ENCODE measurements at regions not wholly inside any gene's neighbourhood (a gene's known extent, or its start where the extent isn't known, plus 50 kb on each side); places are given as distances from the start of the nearest gene placed in this dataset.
"Not testable (repeated sequence)": the region's sequence is repeated elsewhere in the genome, so short reads cannot be mapped to it uniquely, and the experiment has no call there.

DNA sequence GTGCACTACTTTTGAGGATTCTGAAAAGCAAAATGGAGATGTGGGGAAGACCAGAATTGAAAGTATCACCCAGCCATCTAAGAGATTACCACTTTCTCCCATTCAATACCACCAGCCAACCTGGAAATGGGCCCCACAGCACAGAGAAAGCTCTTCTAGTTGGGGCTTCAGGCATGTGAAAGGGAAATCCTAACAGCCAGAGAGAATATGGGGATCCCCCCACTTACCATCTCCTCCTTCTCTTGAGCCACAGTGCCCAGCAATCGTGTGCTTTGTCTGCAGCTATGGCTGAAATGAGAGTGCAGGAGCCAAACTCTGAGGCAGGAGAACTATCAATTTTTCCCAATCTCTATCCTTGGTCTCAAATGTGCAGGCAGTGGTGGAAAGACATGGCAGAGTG lies 173.2 kb upstream of the KCTD7 start:
- H4K20me1 ChIP-seq (ENCODE audit: control insufficient read depth, insufficient read depth); CTCF ChIA-PET; RAD21 ChIA-PET (ENCODE audit: unreplicated experiment); H3K79me2 ChIP-seq (ENCODE audit: control insufficient read depth, insufficient read depth, low read length); DNase-seq (ENCODE audit: low read depth, low spot score); BruUV-seq (replicated peaks); ATAC-seq; in situ Hi-C loops (cut with MboI); POLR2A ChIA-PET; H3K4me2 ChIP-seq (ENCODE audit: control insufficient read depth, insufficient read depth); H3K27me3 ChIP-seq (replicated peaks in 1 of 2; ENCODE audit: control insufficient read depth in 2 of 2, insufficient read depth in 2 of 2, low read length in 1 of 2); H3K4me3 ChIP-seq; H3K36me3 ChIP-seq (ENCODE audit: control insufficient read depth in 2 of 2, insufficient read depth in 2 of 2, low read length in 1 of 2); H3K27ac ChIP-seq (ENCODE audit: control insufficient read depth, insufficient read depth); H3K4me1 ChIP-seq (ENCODE audit: control insufficient read depth, insufficient read depth, low read length); H3K9ac ChIP-seq (ENCODE audit: control insufficient read depth, insufficient read depth, low read length); H3K9me3 ChIP-seq (replicated peaks; ENCODE audit: control insufficient read depth, insufficient read depth, low read length); intact Hi-C loops (cut with micrococcal nuclease; ENCODE audit: unreplicated experiment); FAIRE-seq; H2AFZ ChIP-seq (ENCODE audit: control insufficient read depth, low read depth, low read length): not testable (repeated sequence)
- SMC1A ChIA-PET (ENCODE audit: uncharacterized antibody, unreplicated experiment): interaction anchor here (0.6 kb wide), 1 partner anchor 100 kb away, joined by 3 read pairs; no protein-coding TSS in a partner anchor
- WGBS (ENCODE audit: insufficient coverage, insufficient replicate concordance, low lambda C conversion rate, missing lambda C conversion rate): no CpG with 5 or more reads among the region's 1 CpG

GRCh38 chr7:66456431-66456830 lies 172.2 kb upstream of the KCTD7 start:
- H3K27me3 ChIP-seq (replicated peaks in 1 of 2; ENCODE audit: control insufficient read depth in 2 of 2, insufficient read depth in 2 of 2, low read length in 1 of 2); BruUV-seq (replicated peaks); H4K20me1 ChIP-seq (ENCODE audit: control insufficient read depth, insufficient read depth); H3K27ac ChIP-seq (ENCODE audit: control insufficient read depth, insufficient read depth); H3K4me3 ChIP-seq; in situ Hi-C loops (cut with MboI); SMC1A ChIA-PET (ENCODE audit: uncharacterized antibody, unreplicated experiment); RAD21 ChIA-PET (ENCODE audit: unreplicated experiment); H3K79me2 ChIP-seq (ENCODE audit: control insufficient read depth, insufficient read depth, low read length); ATAC-seq; POLR2A ChIA-PET; CTCF ChIA-PET; H3K36me3 ChIP-seq (ENCODE audit: control insufficient read depth in 2 of 2, insufficient read depth in 2 of 2, low read length in 1 of 2); H3K4me1 ChIP-seq (ENCODE audit: control insufficient read depth, insufficient read depth, low read length); intact Hi-C loops (cut with micrococcal nuclease; ENCODE audit: unreplicated experiment); H3K4me2 ChIP-seq (ENCODE audit: control insufficient read depth, insufficient read depth); H2AFZ ChIP-seq (ENCODE audit: control insufficient read depth, low read depth, low read length); DNase-seq (ENCODE audit: low read depth, low spot score); H3K9ac ChIP-seq (ENCODE audit: control insufficient read depth, insufficient read depth, low read length); H3K9me3 ChIP-seq (replicated peaks; ENCODE audit: control insufficient read depth, insufficient read depth, low read length); FAIRE-seq: not testable (repeated sequence)
- WGBS (ENCODE audit: insufficient coverage, insufficient replicate concordance, low lambda C conversion rate, missing lambda C conversion rate): 75% methylated on average over 2 of the region's 2 CpGs

- H3K4me2 ChIP-seq (ENCODE audit: control insufficient read depth, insufficient read depth); BruUV-seq (replicated peaks); H3K36me3 ChIP-seq (ENCODE audit: control insufficient read depth in 2 of 2, insufficient read depth in 2 of 2, low read length in 1 of 2); H3K27me3 ChIP-seq (replicated peaks in 1 of 2; ENCODE audit: control insufficient read depth in 2 of 2, insufficient read depth in 2 of 2, low read length in 1 of 2); in situ Hi-C loops (cut with MboI); H3K9me3 ChIP-seq (replicated peaks; ENCODE audit: control insufficient read depth, insufficient read depth, low read length); H3K4me3 ChIP-seq; SMC1A ChIA-PET (ENCODE audit: uncharacterized antibody, unreplicated experiment); H3K27ac ChIP-seq (ENCODE audit: control insufficient read depth, insufficient read depth); FAIRE-seq; H2AFZ ChIP-seq (ENCODE audit: control insufficient read depth, low read depth, low read length); H3K79me2 ChIP-seq (ENCODE audit: control insufficient read depth, insufficient read depth, low read length); intact Hi-C loops (cut with micrococcal nuclease; ENCODE audit: unreplicated experiment); POLR2A ChIA-PET; RAD21 ChIA-PET (ENCODE audit: unreplicated experiment); DNase-seq (ENCODE audit: low read depth, low spot score); ATAC-seq; H3K9ac ChIP-seq (ENCODE audit: control insufficient read depth, insufficient read depth, low read length); H4K20me1 ChIP-seq (ENCODE audit: control insufficient read depth, insufficient read depth); H3K4me1 ChIP-seq (ENCODE audit: control insufficient read depth, insufficient read depth, low read length): not testable (repeated sequence)
- 74% methylated on average over 4 of the region's 5 CpGs for WGBS (ENCODE audit: insufficient coverage, insufficient replicate concordance, low lambda C conversion rate, missing lambda C conversion rate)
- CTCF ChIA-PET: interaction anchor here (0.7 kb wide), 1 partner anchor 838 kb away, joined by 3 read pairs; no protein-coding TSS in a partner anchor
These were observed 169.7 kb upstream of the KCTD7 start for GRCh38 chr7:66458991-66459390.

- ATAC-seq; H3K36me3 ChIP-seq (ENCODE audit: control insufficient read depth in 2 of 2, insufficient read depth in 2 of 2, low read length in 1 of 2); H3K79me2 ChIP-seq (ENCODE audit: control insufficient read depth, insufficient read depth, low read length); POLR2A ChIA-PET; H3K4me3 ChIP-seq; intact Hi-C loops (cut with micrococcal nuclease; ENCODE audit: unreplicated experiment); H3K27me3 ChIP-seq (replicated peaks in 1 of 2; ENCODE audit: control insufficient read depth in 2 of 2, insufficient read depth in 2 of 2, low read length in 1 of 2); H3K27ac ChIP-seq (ENCODE audit: control insufficient read depth, insufficient read depth); H3K9ac ChIP-seq (ENCODE audit: control insufficient read depth, insufficient read depth, low read length); SMC1A ChIA-PET (ENCODE audit: uncharacterized antibody, unreplicated experiment); BruUV-seq (replicated peaks); H3K4me1 ChIP-seq (ENCODE audit: control insufficient read depth, insufficient read depth, low read length); DNase-seq (ENCODE audit: low read depth, low spot score); in situ Hi-C loops (cut with MboI); RAD21 ChIA-PET (ENCODE audit: unreplicated experiment); H3K4me2 ChIP-seq (ENCODE audit: control insufficient read depth, insufficient read depth); H2AFZ ChIP-seq (ENCODE audit: control insufficient read depth, low read depth, low read length); H4K20me1 ChIP-seq (ENCODE audit: control insufficient read depth, insufficient read depth); FAIRE-seq; H3K9me3 ChIP-seq (replicated peaks; ENCODE audit: control insufficient read depth, insufficient read depth, low read length): not testable (repeated sequence)
- CTCF ChIA-PET: interaction anchor here (0.5 kb wide), 1 partner anchor 245 kb away, joined by 3 read pairs; no protein-coding TSS in a partner anchor
- WGBS (ENCODE audit: insufficient coverage, insufficient replicate concordance, low lambda C conversion rate, missing lambda C conversion rate): 92% methylated on average over 5 of the region's 5 CpGs
These were observed 168.8 kb upstream of the KCTD7 start for GRCh38 chr7:66459783-66460413.

All from GM12878 (cell line).